Neuronal stem cell (in vitro differentiated cells): ENCODE measurements at regions not wholly inside any gene's neighbourhood (a gene's known extent, or its start where the extent isn't known, plus 50 kb on each side); places are given as distances from the start of the nearest gene placed in this dataset.

Experiments
- DNase-seq: peaks from one replicate; pipeline ENCODE4 v3.0.0-alpha.2; 2013; ENCODE audit warnings: low spot score
- H2AFZ ChIP-seq: one replicate; pipeline ENCODE4 v1.6.1; 2013; ENCODE audit warnings: mild to moderate bottlenecking, low read length, inconsistent platforms
- H2AK5ac ChIP-seq: 2 replicates; pipeline ENCODE4 v1.6.1; 2013; ENCODE audit warnings: low read depth, mild to moderate bottlenecking, inconsistent platforms, low read length, moderate library complexity, mixed read lengths
- H2BK120ac ChIP-seq: 2 replicates; pipeline ENCODE4 v1.6.1; 2013; ENCODE audit warnings: low read depth, mild to moderate bottlenecking, inconsistent platforms, low read length, moderate library complexity, mixed read lengths
- H2BK12ac ChIP-seq: one replicate; pipeline ENCODE4 v1.6.1; 2013; ENCODE audit warnings: low read length, inconsistent platforms
- H2BK15ac ChIP-seq: 2 replicates; pipeline ENCODE4 v1.6.1; 2013; ENCODE audit warnings: mild to moderate bottlenecking, low read length, inconsistent platforms, mixed read lengths
- H2BK5ac ChIP-seq: one replicate; pipeline ENCODE4 v1.6.1; 2013; ENCODE audit warnings: inconsistent platforms, mild to moderate bottlenecking, low read length, moderate library complexity
- H3K14ac ChIP-seq: one replicate; pipeline ENCODE4 v1.6.1; 2013; ENCODE audit warnings: low read length, inconsistent platforms
- H3K18ac ChIP-seq: 2 replicates; pipeline ENCODE4 v1.6.1; 2013; ENCODE audit warnings: low read length, inconsistent platforms
- H3K23ac ChIP-seq: 2 replicates; pipeline ENCODE4 v1.6.1; 2013; ENCODE audit warnings: low read depth, mild to moderate bottlenecking, mixed read lengths, low read length, inconsistent platforms; ENCODE audit not compliant: poor library complexity
- H3K27ac ChIP-seq: replicated peaks from 3 replicates; pipeline ENCODE4 v1.5.1; 2013; ENCODE audit warnings: low read length, inconsistent platforms
- H3K27me3 ChIP-seq, 3 experiments: 2 replicates each; pipeline ENCODE4 v1.6.1; 2013; ENCODE audit warnings: low read length in 3 of 3, mild to moderate bottlenecking in 2 of 3, inconsistent platforms in 1 of 3, low read depth in 1 of 3, mixed read lengths in 1 of 3, moderate library complexity in 1 of 3; ENCODE audit not compliant: control insufficient read depth in 3 of 3, insufficient read depth in 3 of 3
- H3K36me3 ChIP-seq, 2 donors: replicated peaks in 1 of 2; 2 replicates each; pipeline ENCODE4 v1.6.1; 2013; ENCODE audit warnings: low read length in 2 of 2; ENCODE audit not compliant: control insufficient read depth in 2 of 2, insufficient read depth in 2 of 2
- H3K4ac ChIP-seq: 2 replicates; pipeline ENCODE4 v1.6.1; 2013; ENCODE audit warnings: inconsistent platforms, mild to moderate bottlenecking, low read length, moderate library complexity
- H3K4me1 ChIP-seq, 2 donors: 1 replicate in 1 of 2; 2 replicates in 1 of 2; pipeline ENCODE4 v1.6.1; 2013; ENCODE audit warnings: low read length in 2 of 2, low read depth in 1 of 2; ENCODE audit not compliant: control insufficient read depth in 2 of 2, insufficient read depth in 1 of 2
- H3K4me2 ChIP-seq: one replicate; pipeline ENCODE4 v1.6.1; 2013; ENCODE audit warnings: mild to moderate bottlenecking, low read length, inconsistent platforms; ENCODE audit not compliant: insufficient read depth, poor library complexity, severe bottlenecking
- H3K4me3 ChIP-seq, 2 donors: 2 replicates each; pipeline ENCODE4 v1.5.1; 2013; ENCODE audit warnings: low read length in 2 of 2, mild to moderate bottlenecking in 2 of 2, inconsistent platforms in 1 of 2, moderate library complexity in 1 of 2
- H3K79me1 ChIP-seq: one replicate; pipeline ENCODE4 v1.6.1; 2013; ENCODE audit warnings: low read depth, mild to moderate bottlenecking, inconsistent platforms, low read length, moderate library complexity
- H3K9ac ChIP-seq: one replicate; pipeline ENCODE4 v1.6.1; 2013; ENCODE audit warnings: mild to moderate bottlenecking, low read depth, low read length, inconsistent platforms; ENCODE audit not compliant: poor library complexity
- H3K9me3 ChIP-seq, 2 donors: replicated peaks in 1 of 2; 2 replicates each; pipeline versions ENCODE3 to v1.6.1; 2013; ENCODE audit warnings: low read length in 2 of 2, mild to moderate bottlenecking in 2 of 2, inconsistent platforms in 1 of 2, low read depth in 1 of 2, mixed read lengths in 1 of 2, moderate library complexity in 1 of 2; ENCODE audit not compliant: control insufficient read depth in 2 of 2, insufficient read depth in 1 of 2
- H4K8ac ChIP-seq: one replicate; pipeline ENCODE4 v1.6.1; 2013; ENCODE audit warnings: low read depth, mild to moderate bottlenecking, inconsistent platforms, low read length, moderate library complexity
- H4K91ac ChIP-seq: one replicate; pipeline ENCODE4 v1.6.1; 2013; ENCODE audit warnings: low read length, low read depth, mild to moderate bottlenecking, inconsistent platforms; ENCODE audit not compliant: poor library complexity
- WGBS, 2 donors: extraction: QIAGEN DNeasy Blood & Tissue Kit; methylation state at CpG; one replicate each; pipeline ENCODE4 v1.1.7; 2013; ENCODE audit warnings: missing lambda C conversion rate in 2 of 2, mixed read lengths in 1 of 2; ENCODE audit not compliant: insufficient read length in 2 of 2, insufficient replicate concordance in 1 of 2; ENCODE audit errors: extremely low coverage in 2 of 2; 5-methylcytosine and 5-hydroxymethylcytosine counted together

GRCh38 chr21:36626791-36627190 lies 72.1 kb upstream of the SIM2 start:
- H3K9ac ChIP-seq, result no peak overlapping the region
- no peak for DNase-seq
- no peak overlapping the region for H3K23ac ChIP-seq
- H2BK15ac ChIP-seq, result no peak overlapping the region
- H2BK120ac ChIP-seq, result no peak overlapping the region
- H4K91ac ChIP-seq, result no peak overlapping the region
- H4K8ac ChIP-seq, result no peak overlapping the region
- no peaks in the 10 kb centered on the region for H3K9me3 ChIP-seq
- no peak overlapping the region for H3K4me3 ChIP-seq
- H3K79me1 ChIP-seq, result no peaks in the 10 kb centered on the region
- H3K14ac ChIP-seq, result no peak overlapping the region
- no peak overlapping the region for H3K4ac ChIP-seq
- H2AK5ac ChIP-seq, result no peak overlapping the region
- H3K36me3 ChIP-seq, result no peaks in the 10 kb centered on the region
- H3K4me2 ChIP-seq, result no peak overlapping the region
- no peak overlapping the region for H2BK12ac ChIP-seq
- no peak overlapping the region for H2AFZ ChIP-seq
- WGBS, 2 donors, result no CpG with 5 or more reads among the region's 3 CpGs
- H3K18ac ChIP-seq, result no peak overlapping the region
- H3K4me1 ChIP-seq, result no peaks in the 10 kb centered on the region
- H2BK5ac ChIP-seq, result no peak overlapping the region
- peaks cover 0 to 7% (median 0%) of the 10 kb centered on the region in 3 experiments for H3K27me3 ChIP-seq
- H3K27ac ChIP-seq, result no peak overlapping the region

- Histone ChIP-seq H2BK120ac (no peak overlapping the region), H3K4me1 (no peaks in the 10 kb centered on the region), H4K91ac (no peak overlapping the region), H3K9me3 (no peaks in the 10 kb centered on the region), H3K4me2 (no peak overlapping the region), H3K79me1 (no peaks in the 10 kb centered on the region), H3K36me3 (no peaks in the 10 kb centered on the region), H3K27ac (no peak overlapping the region), H2AFZ (no peak overlapping the region), H2BK5ac (no peak overlapping the region), H3K4me3 (no peak overlapping the region), H2BK12ac (no peak overlapping the region), H3K4ac (no peak overlapping the region), H3K27me3 (peaks cover 0 to 8% (median 0%) of the 10 kb centered on the region in 3 experiments), H3K9ac (no peak overlapping the region), H2AK5ac (no peak overlapping the region), H4K8ac (no peak overlapping the region), H3K18ac (no peak overlapping the region), H3K23ac (no peak overlapping the region), H3K14ac (no peak overlapping the region), H2BK15ac (no peak overlapping the region)
- no peak for DNase-seq
- WGBS, 2 donors, result no CpG with 5 or more reads among the region's 5 CpGs
Observed at GRCh38 chr21:36627242-36627641, 71.7 kb upstream of the SIM2 start.

- H3K4ac ChIP-seq, result no peak overlapping the region
- H3K18ac ChIP-seq, result no peak overlapping the region
- no peaks in the 10 kb centered on the region for H3K4me1 ChIP-seq
- no peak overlapping the region for H3K23ac ChIP-seq
- H2BK12ac ChIP-seq, result no peak overlapping the region
- no CpG with 5 or more reads among the region's 9 CpGs for WGBS, 2 donors
- H4K8ac ChIP-seq, result no peak overlapping the region
- no peak for DNase-seq
- H3K14ac ChIP-seq, result no peak overlapping the region
- H3K4me2 ChIP-seq, result no peak overlapping the region
- no peaks in the 10 kb centered on the region for H3K36me3 ChIP-seq
- peaks cover 0 to 15% (median 0%) of the 10 kb centered on the region in 3 experiments for H3K27me3 ChIP-seq
- no peak overlapping the region for H3K4me3 ChIP-seq
- H3K9ac ChIP-seq, result no peak overlapping the region
- H2AK5ac ChIP-seq, result no peak overlapping the region
- no peak overlapping the region for H4K91ac ChIP-seq
- H2BK15ac ChIP-seq, result no peak overlapping the region
- H2AFZ ChIP-seq, result no peak overlapping the region
- no peaks in the 10 kb centered on the region for H3K9me3 ChIP-seq
- H3K27ac ChIP-seq, result no peak overlapping the region
- H3K79me1 ChIP-seq, result no peaks in the 10 kb centered on the region
- no peak overlapping the region for H2BK120ac ChIP-seq
- no peak overlapping the region for H2BK5ac ChIP-seq
Observed at GRCh38 chr21:36628106-36628505, 70.8 kb upstream of the SIM2 start.

- Histone ChIP-seq H2BK120ac (no peak overlapping the region), H2AK5ac (no peak overlapping the region), H4K91ac (no peak overlapping the region), H3K36me3 (no peaks in the 10 kb centered on the region), H3K9ac (no peak overlapping the region), H2BK12ac (no peak overlapping the region), H2AFZ (no peak overlapping the region), H3K27ac (no peak overlapping the region), H4K8ac (no peak overlapping the region), H3K79me1 (no peaks in the 10 kb centered on the region), H3K9me3 (no peaks in the 10 kb centered on the region), H2BK5ac (no peak overlapping the region), H3K18ac (no peak overlapping the region), H3K4me3 (no peak overlapping the region), H2BK15ac (no peak overlapping the region), H3K4ac (no peak overlapping the region), H3K27me3 (peaks cover 0 to 15% (median 0%) of the 10 kb centered on the region in 3 experiments), H3K4me2 (no peak overlapping the region), H3K14ac (no peak overlapping the region), H3K4me1 (no peaks in the 10 kb centered on the region), H3K23ac (no peak overlapping the region)
- no peak for DNase-seq
- no CpG with 5 or more reads among the region's 13 CpGs for WGBS, 2 donors
Observed at GRCh38 chr21:36628761-36629460, 70.0 kb upstream of the SIM2 start.
